Spleen (tissue), 7 donors: ENCODE measurements at regions not wholly inside any gene's neighbourhood (a gene's known extent, or its start where the extent isn't known, plus 50 kb on each side); places are given as distances from the start of the nearest gene placed in this dataset.

Source experiments
- POLR2A ChIP-seq, 3 donors: fragments of 450-650 bp; IDR thresholded peaks; one replicate each; pipeline ENCODE4 v1.5.1; 2017; ENCODE audit warnings: antibody characterized with exemption in 3 of 3, mild to moderate bottlenecking in 1 of 3
- POLR2AphosphoS5 ChIP-seq, 3 donors: sonication (generic); formaldehyde crosslinking; IDR thresholded peaks; one replicate each; pipeline ENCODE4 v1.5.1; 2017; ENCODE audit warnings: antibody characterized with exemption in 3 of 3
- TF ChIP-seq, protein P1 (sequence below), 11 experiments: fragments of 200-600 bp in 7 of 11; fragments of 450-650 bp in 4 of 11; sonication (generic) in 4 of 11; IDR thresholded peaks in 8 of 11; conservative IDR thresholded peaks in 3 of 11; 1 replicate in 7 of 11; 2 replicates in 4 of 11; pipeline versions ENCODE4 v1.4.0 to v1.8.0; 2016 to 2021; ENCODE audit warnings: antibody characterized with exemption in 11 of 11, inconsistent platforms in 4 of 11, mild to moderate bottlenecking in 1 of 11
- donor health status: DM: no; HTN: no; CAD: no; lungs with moderate emphysema.
- donor health status: DM: no; HTN: no; CAD: no.
- donor health status: DM: no; HTN: no; CAD: no.

DNA sequence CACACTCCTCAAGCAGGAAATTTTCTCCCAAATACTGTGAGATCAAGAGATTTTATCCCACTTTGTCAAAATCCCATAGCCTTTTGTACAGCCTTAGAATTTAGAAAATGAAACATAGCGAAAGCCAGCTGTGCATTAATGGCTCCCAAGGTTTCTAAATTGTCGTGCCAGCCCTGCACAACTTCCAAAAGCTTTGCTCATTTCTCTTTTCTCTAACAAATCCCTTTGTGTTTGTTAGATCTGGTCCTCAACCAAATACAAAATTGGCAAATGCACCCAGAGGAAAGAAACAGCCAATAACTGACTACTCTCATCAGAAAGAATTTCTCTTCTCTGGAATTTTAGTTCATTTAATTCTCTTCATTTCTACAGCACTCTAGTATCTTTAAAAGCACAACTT lies 361.1 kb downstream of the INSIG2 start:
- TF ChIP-seq, protein P1, sequence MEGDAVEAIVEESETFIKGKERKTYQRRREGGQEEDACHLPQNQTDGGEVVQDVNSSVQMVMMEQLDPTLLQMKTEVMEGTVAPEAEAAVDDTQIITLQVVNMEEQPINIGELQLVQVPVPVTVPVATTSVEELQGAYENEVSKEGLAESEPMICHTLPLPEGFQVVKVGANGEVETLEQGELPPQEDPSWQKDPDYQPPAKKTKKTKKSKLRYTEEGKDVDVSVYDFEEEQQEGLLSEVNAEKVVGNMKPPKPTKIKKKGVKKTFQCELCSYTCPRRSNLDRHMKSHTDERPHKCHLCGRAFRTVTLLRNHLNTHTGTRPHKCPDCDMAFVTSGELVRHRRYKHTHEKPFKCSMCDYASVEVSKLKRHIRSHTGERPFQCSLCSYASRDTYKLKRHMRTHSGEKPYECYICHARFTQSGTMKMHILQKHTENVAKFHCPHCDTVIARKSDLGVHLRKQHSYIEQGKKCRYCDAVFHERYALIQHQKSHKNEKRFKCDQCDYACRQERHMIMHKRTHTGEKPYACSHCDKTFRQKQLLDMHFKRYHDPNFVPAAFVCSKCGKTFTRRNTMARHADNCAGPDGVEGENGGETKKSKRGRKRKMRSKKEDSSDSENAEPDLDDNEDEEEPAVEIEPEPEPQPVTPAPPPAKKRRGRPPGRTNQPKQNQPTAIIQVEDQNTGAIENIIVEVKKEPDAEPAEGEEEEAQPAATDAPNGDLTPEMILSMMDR (IDR thresholded peaks at IDR 0.05 in 8 of 11, conservative IDR thresholded peaks at IDR 0.05 in 3 of 11) = no peak
- TF ChIP-seq POLR2A (IDR thresholded peaks at IDR 0.05) = no peak
- no peak for TF ChIP-seq POLR2AphosphoS5 (IDR thresholded peaks at IDR 0.05)
